HL-60 (cell line): ENCODE measurements at regions not wholly inside any gene's neighbourhood (a gene's known extent, or its start where the extent isn't known, plus 50 kb on each side); places are given as distances from the start of the nearest gene placed in this dataset.

Experiments used
- POLR2AphosphoS5 ChIP-seq: IDR thresholded peaks from 2 replicates; pipeline ENCODE4 v1.6.1; 2012; ENCODE audit warnings: low read depth
- SPI1 ChIP-seq: IDR thresholded peaks from 2 replicates; pipeline ENCODE4 v1.6.1; 2012; ENCODE audit warnings: low read depth, mild to moderate bottlenecking, borderline replicate concordance
- TF ChIP-seq, protein P1 (sequence below): IDR thresholded peaks from one replicate; pipeline ENCODE4 v1.5.1; 2011; ENCODE audit warnings: low read length, control low read depth, inconsistent platforms; ENCODE audit not compliant: insufficient read depth

GRCh38 chr13:79229761-79230160 is 176.3 kb downstream of the RBM26 start:
- TF ChIP-seq POLR2AphosphoS5 (no peak), SPI1 (no peak)
- TF ChIP-seq, protein P1, sequence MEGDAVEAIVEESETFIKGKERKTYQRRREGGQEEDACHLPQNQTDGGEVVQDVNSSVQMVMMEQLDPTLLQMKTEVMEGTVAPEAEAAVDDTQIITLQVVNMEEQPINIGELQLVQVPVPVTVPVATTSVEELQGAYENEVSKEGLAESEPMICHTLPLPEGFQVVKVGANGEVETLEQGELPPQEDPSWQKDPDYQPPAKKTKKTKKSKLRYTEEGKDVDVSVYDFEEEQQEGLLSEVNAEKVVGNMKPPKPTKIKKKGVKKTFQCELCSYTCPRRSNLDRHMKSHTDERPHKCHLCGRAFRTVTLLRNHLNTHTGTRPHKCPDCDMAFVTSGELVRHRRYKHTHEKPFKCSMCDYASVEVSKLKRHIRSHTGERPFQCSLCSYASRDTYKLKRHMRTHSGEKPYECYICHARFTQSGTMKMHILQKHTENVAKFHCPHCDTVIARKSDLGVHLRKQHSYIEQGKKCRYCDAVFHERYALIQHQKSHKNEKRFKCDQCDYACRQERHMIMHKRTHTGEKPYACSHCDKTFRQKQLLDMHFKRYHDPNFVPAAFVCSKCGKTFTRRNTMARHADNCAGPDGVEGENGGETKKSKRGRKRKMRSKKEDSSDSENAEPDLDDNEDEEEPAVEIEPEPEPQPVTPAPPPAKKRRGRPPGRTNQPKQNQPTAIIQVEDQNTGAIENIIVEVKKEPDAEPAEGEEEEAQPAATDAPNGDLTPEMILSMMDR: no peak
